ENCODE measurements at regions not wholly inside any gene's neighbourhood (a gene's known extent, or its start where the extent isn't known, plus 50 kb on each side); places are given as distances from the start of the nearest gene placed in this dataset.

- H3K4me2 ChIP-seq, result no peak overlapping the region
- no peaks in the 10 kb centered on the region for H3K36me3 ChIP-seq (ENCODE audit: insufficient read depth)
- no peaks in the 10 kb centered on the region for H4K20me1 ChIP-seq (replicated peaks; ENCODE audit: insufficient read depth)
- no peaks in the 10 kb centered on the region for H3K4me1 Mint-ChIP-seq
- no peaks in the 10 kb centered on the region for H3K79me2 ChIP-seq (replicated peaks; ENCODE audit: insufficient read depth)
- no peak for TF ChIP-seq CREB1 (CRISPR knock-in tag; IDR thresholded peaks at IDR 0.05; ENCODE audit: low read depth)
- no peak for TF ChIP-seq POLR2AphosphoS5 (IDR thresholded peaks at IDR 0.05; ENCODE audit: low read depth)
- no peak for TF ChIP-seq JUNB (IDR thresholded peaks at IDR 0.05; ENCODE audit: unreplicated experiment)
- no peak for TF ChIP-seq ZNF462 (CRISPR knock-in tag; IDR thresholded peaks at IDR 0.05)
- TF ChIP-seq EZH2phosphoT487 (IDR thresholded peaks at IDR 0.05; ENCODE audit: unreplicated experiment), result no peak
- no peak for TF ChIP-seq CTCF (conservative IDR thresholded peaks at IDR 0.05; ENCODE audit: low read depth in 2 of 2)
- TF ChIP-seq ZNF114 (CRISPR knock-in tag; IDR thresholded peaks at IDR 0.05), result no peak
- TF ChIP-seq REST (IDR thresholded peaks at IDR 0.05; ENCODE audit: unreplicated experiment), result no peak
- TF ChIP-seq ZNF331 (CRISPR knock-in tag; IDR thresholded peaks at IDR 0.05; ENCODE audit: low read depth), result no peak
- TF ChIP-seq NANOG (IDR thresholded peaks at IDR 0.05; ENCODE audit: borderline replicate concordance), result no peak
- TF ChIP-seq STAT1 (IDR thresholded peaks at IDR 0.05; ENCODE audit: unreplicated experiment), result no peak
- TF ChIP-seq ETS1 (IDR thresholded peaks at IDR 0.05), result no peak
- no peak for TF ChIP-seq EZH2 (IDR thresholded peaks at IDR 0.05; ENCODE audit: low read depth, unreplicated experiment)
- H3K36me3 Mint-ChIP-seq (ENCODE audit: low read depth), result no peaks in the 10 kb centered on the region
- H3K27me3 ChIP-seq (ENCODE audit: insufficient read depth), result no peaks in the 10 kb centered on the region
- no peak overlapping the region for H2AFZ ChIP-seq
- H3K4me3 ChIP-seq, result no peak overlapping the region
- DNase-seq (ENCODE audit: low spot score) (no peak), ATAC-seq (no peak)
- H3K4me1 ChIP-seq (ENCODE audit: insufficient read depth), result no peaks in the 10 kb centered on the region
- no peaks in the 10 kb centered on the region; the same call in 1 of the 3 replicates for H3K9me3 Mint-ChIP-seq
- H3K27me3 Mint-ChIP-seq (ENCODE audit: insufficient read depth, low read depth, poor library complexity), result no peaks in the 10 kb centered on the region
- H3K27ac Mint-ChIP-seq, result no peak overlapping the region
- H3K4me3 Mint-ChIP-seq, result no peak overlapping the region
- no peaks in the 10 kb centered on the region for H3F3A ChIP-seq (replicated peaks; ENCODE audit: low read depth)
- no peak overlapping the region for H3K27ac ChIP-seq (ENCODE audit: low read depth)
- peaks cover 6% of the 10 kb centered on the region for H3K9me2 ChIP-seq (ENCODE audit: insufficient read depth)
Measured at GRCh38 chr10:111822661-111823060, 360.9 kb downstream of the GPAM start.
